ENCODE measurements at regions not wholly inside any gene's neighbourhood (a gene's known extent, or its start where the extent isn't known, plus 50 kb on each side); places are given as distances from the start of the nearest gene placed in this dataset.

DNA sequence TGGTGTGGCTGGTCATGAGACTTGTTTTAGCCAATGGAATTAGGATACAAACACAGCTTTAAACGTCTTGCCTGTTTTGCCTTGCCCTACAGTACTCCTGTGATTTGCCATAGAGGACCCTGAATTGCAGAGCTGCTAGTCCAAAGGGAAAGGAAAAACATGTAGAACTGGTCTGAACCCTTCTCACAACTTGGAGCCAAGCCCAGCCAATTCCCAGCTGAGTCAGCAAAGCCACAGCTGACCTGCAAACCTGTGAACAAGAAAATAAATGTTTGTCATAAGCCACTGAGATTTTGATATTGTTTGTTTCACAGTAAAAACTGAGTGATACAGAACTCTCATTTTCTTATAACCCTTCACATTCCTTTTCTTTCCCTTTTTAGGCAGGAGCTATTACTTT, 360.5 kb upstream of the API5 start:
- DNase-seq (ENCODE audit: low read depth) = no peak
- no peak overlapping the region for H3K4me3 ChIP-seq (ENCODE audit: low read depth, low read length)
- TF ChIP-seq CTCF (conservative IDR thresholded peaks at IDR 0.05; ENCODE audit: low read depth, low read length) = no peak

- H3K4me3 ChIP-seq (ENCODE audit: low read depth, low read length) = no peak overlapping the region
- no peak for DNase-seq (ENCODE audit: low read depth)
- TF ChIP-seq CTCF (conservative IDR thresholded peaks at IDR 0.05; ENCODE audit: low read depth, low read length) = no peak
These were observed 354.0 kb upstream of the API5 start for GRCh38 chr11:42957831-42958230.

DNA sequence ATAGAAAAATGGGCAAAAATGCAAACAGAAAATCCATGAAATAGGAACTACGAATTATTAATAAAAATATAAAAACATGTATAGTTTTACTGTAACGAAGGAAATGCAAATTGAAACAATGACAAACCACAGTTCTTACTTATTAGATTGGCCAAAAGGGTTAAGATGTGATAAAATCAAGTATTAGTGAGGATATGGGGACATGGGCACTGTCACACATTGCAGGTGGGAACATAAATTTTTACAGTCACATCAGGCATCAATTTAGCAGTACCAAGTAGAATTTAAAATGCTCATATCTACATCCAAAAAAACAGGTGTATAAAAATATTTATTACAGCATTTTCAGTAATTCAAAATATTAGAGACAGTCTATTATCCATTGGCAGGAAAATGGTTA, 353.2 kb upstream of the API5 start:
- no peak overlapping the region for H3K4me3 ChIP-seq (ENCODE audit: low read depth, low read length)
- DNase-seq (ENCODE audit: low read depth) = no peak
- no peak for TF ChIP-seq CTCF (conservative IDR thresholded peaks at IDR 0.05; ENCODE audit: low read depth, low read length)

GRCh38 chr11:42960521-42961088, 351.2 kb upstream of the API5 start:
- TF ChIP-seq CTCF (conservative IDR thresholded peaks at IDR 0.05; ENCODE audit: low read depth, low read length) = no peak
- DNase-seq (ENCODE audit: low read depth) = no peak
- no peak overlapping the region for H3K4me3 ChIP-seq (ENCODE audit: low read depth, low read length)

DNA sequence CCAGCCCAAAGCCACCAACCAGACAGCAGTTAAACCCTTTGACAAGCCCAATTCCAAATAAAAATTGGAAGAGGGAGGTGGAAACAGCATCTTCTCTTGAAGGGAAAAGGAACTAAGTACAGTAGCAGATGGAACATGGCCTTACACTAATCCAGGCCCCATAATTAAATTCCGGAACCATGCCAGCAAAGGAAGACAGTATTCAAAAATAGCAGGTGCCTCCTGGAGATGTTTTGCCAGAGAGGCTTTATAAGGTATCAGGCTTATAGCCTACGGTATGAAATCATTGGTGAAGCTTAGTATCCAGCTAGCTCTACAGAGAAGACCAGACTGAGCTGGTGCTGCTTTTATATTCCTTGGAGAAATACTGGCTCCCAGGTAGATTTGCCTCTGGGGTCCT, 344.1 kb upstream of the API5 start:
- no peak for TF ChIP-seq CTCF (conservative IDR thresholded peaks at IDR 0.05; ENCODE audit: low read depth, low read length)
- no peak for DNase-seq (ENCODE audit: low read depth)
- H3K4me3 ChIP-seq (ENCODE audit: low read depth, low read length) = no peak overlapping the region

DNA sequence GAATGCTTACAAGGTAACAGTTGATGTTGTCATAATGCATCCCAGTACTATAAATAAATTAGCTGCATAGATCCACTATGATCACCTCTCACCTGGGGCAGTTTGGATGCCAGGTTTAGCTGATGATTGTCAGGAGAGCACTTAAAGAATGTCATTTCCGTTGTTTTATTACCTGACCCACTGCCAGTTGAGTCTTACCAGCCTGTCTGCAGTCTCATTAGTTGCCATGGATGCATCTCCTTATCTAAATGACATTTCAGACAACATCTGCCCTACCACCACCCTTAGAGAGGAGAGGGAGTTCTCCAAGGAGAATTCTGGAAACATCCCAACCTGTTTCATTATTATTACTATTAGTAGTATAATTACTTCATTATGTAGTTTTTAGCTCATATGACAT, 339.1 kb upstream of the API5 start:
- no peak for DNase-seq (ENCODE audit: low read depth)
- no peak for TF ChIP-seq CTCF (conservative IDR thresholded peaks at IDR 0.05; ENCODE audit: low read depth, low read length)
- H3K4me3 ChIP-seq (ENCODE audit: low read depth, low read length) = no peak overlapping the region

GRCh38 chr11:42974510-42975179, 337.2 kb upstream of the API5 start:
- no peak overlapping the region for H3K4me3 ChIP-seq (ENCODE audit: low read depth, low read length)
- no peak for DNase-seq (ENCODE audit: low read depth)
- no peak for TF ChIP-seq CTCF (conservative IDR thresholded peaks at IDR 0.05; ENCODE audit: low read depth, low read length)
